ENCODE measurements at regions not wholly inside any gene's neighbourhood (a gene's known extent, or its start where the extent isn't known, plus 50 kb on each side); places are given as distances from the start of the nearest gene placed in this dataset.

DNA sequence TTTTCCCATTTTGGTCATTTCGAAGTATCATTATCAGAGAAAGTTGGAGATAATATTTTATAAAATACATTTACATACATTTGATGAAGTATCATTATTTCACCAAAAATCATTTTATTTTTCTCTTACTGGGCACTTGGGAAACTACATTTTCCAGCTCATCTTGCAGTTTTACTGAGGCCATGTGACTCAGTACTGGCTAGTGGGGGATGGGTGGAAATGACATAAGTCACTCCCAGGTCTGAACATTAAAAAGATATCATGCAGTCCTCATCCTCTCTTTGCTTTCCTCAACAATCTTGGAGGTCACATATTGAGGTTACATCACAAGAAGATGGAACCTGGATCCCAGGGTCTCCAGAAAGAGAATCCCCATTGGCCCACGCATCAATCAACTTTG, 84.1 kb downstream of the CD24 start:
- H3K27ac ChIP-seq (ENCODE audit: low read depth, low read length), result no peak overlapping the region
- H3K18ac ChIP-seq (ENCODE audit: low read length), result no peak overlapping the region
- no peaks in the 10 kb centered on the region for H3K79me1 ChIP-seq (ENCODE audit: low read length)
- no peak overlapping the region for H2AK5ac ChIP-seq (ENCODE audit: low read length)
- DNase-seq, result no peak
- H4K5ac ChIP-seq (ENCODE audit: low read length), result no peak overlapping the region
- no peak overlapping the region for H2BK120ac ChIP-seq (ENCODE audit: low read depth, low read length)
- no peak overlapping the region for H3K4ac ChIP-seq (ENCODE audit: low read depth, low read length)
- H3K4me1 ChIP-seq (ENCODE audit: control insufficient read depth, low read depth, low read length), result peaks cover 6% of the 10 kb centered on the region
- no peak overlapping the region for H2BK5ac ChIP-seq (ENCODE audit: low read length)
- H2BK15ac ChIP-seq (replicated peaks; ENCODE audit: low read depth), result no peak overlapping the region
- H3K36me3 ChIP-seq (ENCODE audit: control insufficient read depth, insufficient read depth, low read length), result no peaks in the 10 kb centered on the region
- H3K23ac ChIP-seq (ENCODE audit: low read length), result no peak overlapping the region
- WGBS (ENCODE audit: extremely low coverage, insufficient coverage, low lambda C conversion rate), result no CpG with 5 or more reads among the region's 2 CpGs
- no peaks in the 10 kb centered on the region for H3K27me3 ChIP-seq (ENCODE audit: insufficient read depth, low read length, poor library complexity)
- H3K56ac ChIP-seq (ENCODE audit: low read length), result no peak overlapping the region
- H4K8ac ChIP-seq (ENCODE audit: low read depth, low read length), result no peak overlapping the region
- H3K4me3 ChIP-seq (ENCODE audit: low read length), result no peak overlapping the region
- H3K4me2 ChIP-seq (ENCODE audit: low read length), result no peak overlapping the region
- H3K79me2 ChIP-seq (ENCODE audit: control insufficient read depth, insufficient read depth, low read length), result no peaks in the 10 kb centered on the region
- no peak overlapping the region for H3K9ac ChIP-seq (ENCODE audit: low read length)

DNA sequence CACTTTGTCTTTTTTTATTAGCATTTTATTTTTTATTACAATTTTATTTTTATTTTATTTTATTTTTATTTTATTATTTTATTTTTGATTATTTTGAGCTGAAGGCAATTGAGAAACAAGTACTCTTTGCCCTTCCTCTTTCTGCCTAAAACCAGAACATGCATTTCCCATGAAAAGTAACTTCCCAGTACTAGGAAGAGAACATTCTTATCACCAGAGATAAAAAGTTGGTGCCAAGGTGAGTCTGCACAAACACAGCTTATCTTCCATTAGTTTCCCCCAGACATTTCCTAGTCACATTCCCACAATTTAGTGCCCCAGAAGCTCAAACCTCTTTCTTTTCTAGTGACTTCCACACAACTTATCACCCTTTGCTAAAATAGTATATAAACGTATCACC, 84.8 kb downstream of the CD24 start:
- Histone ChIP-seq H2BK5ac (ENCODE audit: low read length) (no peak overlapping the region), H4K8ac (ENCODE audit: low read depth, low read length) (no peak overlapping the region), H3K56ac (ENCODE audit: low read length) (no peak overlapping the region), H3K79me1 (ENCODE audit: low read length) (no peaks in the 10 kb centered on the region), H4K5ac (ENCODE audit: low read length) (no peak overlapping the region), H2BK15ac (replicated peaks; ENCODE audit: low read depth) (no peak overlapping the region), H3K23ac (ENCODE audit: low read length) (no peak overlapping the region), H3K27ac (ENCODE audit: low read depth, low read length) (no peak overlapping the region), H3K79me2 (ENCODE audit: control insufficient read depth, insufficient read depth, low read length) (no peaks in the 10 kb centered on the region), H3K4me3 (ENCODE audit: low read length) (no peak overlapping the region), H2BK120ac (ENCODE audit: low read depth, low read length) (no peak overlapping the region), H3K36me3 (ENCODE audit: control insufficient read depth, insufficient read depth, low read length) (no peaks in the 10 kb centered on the region), H2AK5ac (ENCODE audit: low read length) (no peak overlapping the region), H3K4me2 (ENCODE audit: low read length) (no peak overlapping the region), H3K27me3 (ENCODE audit: insufficient read depth, low read length, poor library complexity) (no peaks in the 10 kb centered on the region), H3K9ac (ENCODE audit: low read length) (no peak overlapping the region), H3K4me1 (ENCODE audit: control insufficient read depth, low read depth, low read length) (peaks cover 6% of the 10 kb centered on the region), H3K4ac (ENCODE audit: low read depth, low read length) (no peak overlapping the region), H3K18ac (ENCODE audit: low read length) (no peak overlapping the region)
- no CpG with 5 or more reads among the region's 1 CpG for WGBS (ENCODE audit: extremely low coverage, insufficient coverage, low lambda C conversion rate)
- no peak for DNase-seq

GRCh38 chr6:106886922-106887797, 87.4 kb downstream of the CD24 start:
- no peak overlapping the region for H2BK5ac ChIP-seq (ENCODE audit: low read length)
- no peak overlapping the region for H4K5ac ChIP-seq (ENCODE audit: low read length)
- H3K36me3 ChIP-seq (ENCODE audit: control insufficient read depth, insufficient read depth, low read length), result no peaks in the 10 kb centered on the region
- H3K27ac ChIP-seq (ENCODE audit: low read depth, low read length), result no peak overlapping the region
- H3K4me1 ChIP-seq (ENCODE audit: control insufficient read depth, low read depth, low read length), result peaks cover 6% of the 10 kb centered on the region
- no CpG with 5 or more reads among the region's 8 CpGs for WGBS (ENCODE audit: extremely low coverage, insufficient coverage, low lambda C conversion rate)
- no peak overlapping the region for H3K4me2 ChIP-seq (ENCODE audit: low read length)
- no peak overlapping the region for H2AK5ac ChIP-seq (ENCODE audit: low read length)
- H3K4ac ChIP-seq (ENCODE audit: low read depth, low read length), result no peak overlapping the region
- no peaks in the 10 kb centered on the region for H3K27me3 ChIP-seq (ENCODE audit: insufficient read depth, low read length, poor library complexity)
- H3K4me3 ChIP-seq (ENCODE audit: low read length), result no peak overlapping the region
- peak overlapping the region; percentile 13 for H4K8ac ChIP-seq (ENCODE audit: low read depth, low read length)
- peak overlapping the region; percentile 39 for H3K18ac ChIP-seq (ENCODE audit: low read length)
- no peaks in the 10 kb centered on the region for H3K79me2 ChIP-seq (ENCODE audit: control insufficient read depth, insufficient read depth, low read length)
- no peaks in the 10 kb centered on the region for H3K79me1 ChIP-seq (ENCODE audit: low read length)
- no peak overlapping the region for H2BK15ac ChIP-seq (replicated peaks; ENCODE audit: low read depth)
- H3K56ac ChIP-seq (ENCODE audit: low read length), result peak overlapping the region; percentile 11
- no peak overlapping the region for H2BK120ac ChIP-seq (ENCODE audit: low read depth, low read length)
- H3K9ac ChIP-seq (ENCODE audit: low read length), result no peak overlapping the region
- DNase-seq, result peak; percentile 53
- no peak overlapping the region for H3K23ac ChIP-seq (ENCODE audit: low read length)

DNA sequence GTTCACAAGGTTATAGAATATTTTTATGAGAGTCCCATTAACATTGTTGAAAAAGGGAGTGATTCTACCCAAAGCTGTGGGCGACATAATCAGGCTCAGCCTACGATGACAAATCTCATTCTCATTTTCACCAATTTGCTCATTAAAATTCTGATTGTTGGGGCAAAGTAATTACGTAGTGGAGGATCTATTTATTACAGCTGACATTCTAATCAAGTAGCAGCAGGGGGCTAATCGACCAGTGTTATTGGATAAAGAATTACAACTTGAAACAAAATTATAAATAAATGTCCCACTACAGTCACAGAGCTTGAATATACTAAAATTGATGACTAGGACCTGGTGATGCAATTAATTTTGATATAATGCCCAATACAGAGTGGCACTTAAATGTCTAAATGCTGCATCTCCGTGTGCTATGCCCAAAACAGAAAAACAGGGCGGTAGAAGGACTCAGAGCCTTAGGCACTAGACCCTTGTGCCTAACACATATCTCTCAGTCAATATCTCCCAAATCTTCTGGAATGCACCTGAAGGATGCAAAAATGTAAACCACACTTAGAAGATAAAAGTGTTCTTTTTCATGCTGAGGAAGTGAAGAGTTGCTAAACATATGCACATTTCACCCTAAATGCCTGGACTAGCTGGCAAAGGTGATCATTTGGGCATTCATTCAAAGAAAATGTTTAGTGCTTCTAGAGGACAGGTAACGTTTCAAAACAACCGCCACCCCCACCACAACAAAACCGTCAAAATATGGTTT, 88.3 kb downstream of the CD24 start:
- Histone ChIP-seq H2AK5ac (ENCODE audit: low read length) (no peak overlapping the region), H2BK5ac (ENCODE audit: low read length) (no peak overlapping the region), H2BK120ac (ENCODE audit: low read depth, low read length) (no peak overlapping the region), H3K4me3 (ENCODE audit: low read length) (no peak overlapping the region), H3K23ac (ENCODE audit: low read length) (no peak overlapping the region), H3K4me1 (ENCODE audit: control insufficient read depth, low read depth, low read length) (peaks cover 6% of the 10 kb centered on the region), H3K27me3 (ENCODE audit: insufficient read depth, low read length, poor library complexity) (no peaks in the 10 kb centered on the region), H3K79me2 (ENCODE audit: control insufficient read depth, insufficient read depth, low read length) (no peaks in the 10 kb centered on the region), H3K27ac (ENCODE audit: low read depth, low read length) (no peak overlapping the region), H3K4ac (ENCODE audit: low read depth, low read length) (no peak overlapping the region), H4K5ac (ENCODE audit: low read length) (no peak overlapping the region), H3K9ac (ENCODE audit: low read length) (no peak overlapping the region), H3K36me3 (ENCODE audit: control insufficient read depth, insufficient read depth, low read length) (no peaks in the 10 kb centered on the region), H3K4me2 (ENCODE audit: low read length) (no peak overlapping the region), H3K56ac (ENCODE audit: low read length) (no peak overlapping the region), H2BK15ac (replicated peaks; ENCODE audit: low read depth) (no peak overlapping the region), H3K18ac (ENCODE audit: low read length) (no peak overlapping the region), H4K8ac (ENCODE audit: low read depth, low read length) (no peak overlapping the region), H3K79me1 (ENCODE audit: low read length) (no peaks in the 10 kb centered on the region)
- peak; percentile 45 for DNase-seq
- WGBS (ENCODE audit: extremely low coverage, insufficient coverage, low lambda C conversion rate), result no CpG with 5 or more reads among the region's 9 CpGs

DNA sequence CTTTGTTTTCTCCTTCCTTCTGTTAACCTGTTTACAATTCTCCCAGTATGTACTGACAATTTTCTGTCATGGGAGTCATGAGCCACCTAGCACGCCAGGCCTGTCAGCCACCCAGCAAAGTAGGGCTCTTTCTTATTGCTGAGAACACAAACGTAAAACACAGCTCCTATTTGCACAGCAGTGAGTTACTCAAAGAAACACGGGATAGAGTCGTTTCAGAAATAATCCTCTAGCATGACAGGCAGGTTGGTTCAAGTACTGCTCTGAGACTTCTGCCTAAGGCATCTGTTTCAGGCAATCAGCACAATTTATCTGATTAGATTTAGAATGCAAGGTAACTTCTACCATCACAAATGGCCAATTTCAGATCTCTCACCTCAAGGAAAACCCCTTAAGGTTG, 88.8 kb downstream of the CD24 start:
- no peak overlapping the region for H2BK5ac ChIP-seq (ENCODE audit: low read length)
- H2AK5ac ChIP-seq (ENCODE audit: low read length), result no peak overlapping the region
- no peak overlapping the region for H3K23ac ChIP-seq (ENCODE audit: low read length)
- no peaks in the 10 kb centered on the region for H3K27me3 ChIP-seq (ENCODE audit: insufficient read depth, low read length, poor library complexity)
- H3K56ac ChIP-seq (ENCODE audit: low read length), result no peak overlapping the region
- no peak overlapping the region for H4K5ac ChIP-seq (ENCODE audit: low read length)
- H2BK120ac ChIP-seq (ENCODE audit: low read depth, low read length), result no peak overlapping the region
- WGBS (ENCODE audit: extremely low coverage, insufficient coverage, low lambda C conversion rate), result no CpG with 5 or more reads among the region's 4 CpGs
- peak overlapping the region; percentile 80 for H3K18ac ChIP-seq (ENCODE audit: low read length)
- H3K4me3 ChIP-seq (ENCODE audit: low read length), result no peak overlapping the region
- H3K79me1 ChIP-seq (ENCODE audit: low read length), result no peaks in the 10 kb centered on the region
- no peak overlapping the region for H3K9ac ChIP-seq (ENCODE audit: low read length)
- H3K4me2 ChIP-seq (ENCODE audit: low read length), result no peak overlapping the region
- H2BK15ac ChIP-seq (replicated peaks; ENCODE audit: low read depth), result no peak overlapping the region
- H3K4ac ChIP-seq (ENCODE audit: low read depth, low read length), result no peak overlapping the region
- no peak overlapping the region for H3K27ac ChIP-seq (ENCODE audit: low read depth, low read length)
- H3K4me1 ChIP-seq (ENCODE audit: control insufficient read depth, low read depth, low read length), result peaks cover 6% of the 10 kb centered on the region
- no peaks in the 10 kb centered on the region for H3K79me2 ChIP-seq (ENCODE audit: control insufficient read depth, insufficient read depth, low read length)
- no peak overlapping the region for H4K8ac ChIP-seq (ENCODE audit: low read depth, low read length)
- DNase-seq, result peak; percentile 15
- no peaks in the 10 kb centered on the region for H3K36me3 ChIP-seq (ENCODE audit: control insufficient read depth, insufficient read depth, low read length)

All from mesendoderm (in vitro differentiated cells).